Natural killer cell (primary cell): ENCODE measurements at regions not wholly inside any gene's neighbourhood (a gene's known extent, or its start where the extent isn't known, plus 50 kb on each side); places are given as distances from the start of the nearest gene placed in this dataset.

Source experiments
- ATAC-seq, 3 donors: fragments of 150-1000 bp in 2 of 3; fragments of 200-7000 bp in 1 of 3; cut with Tn5 transposase; 1 replicate in 1 of 3; 2 replicates in 2 of 3; pipeline ENCODE4 v1.10.0; 2021; ENCODE audit warnings: mild to moderate bottlenecking in 2 of 3, moderate library complexity in 2 of 3
- DNase-seq, 2 donors: peaks; one replicate each; pipeline versions ENCODE4 v3.0.0 to v3.0.0-alpha.2; 2013 to 2021; ENCODE audit warnings: mixed read lengths in 1 of 2
- H3K27ac ChIP-seq: one replicate; pipeline ENCODE4 v1.5.1; 2013; ENCODE audit warnings: mild to moderate bottlenecking, low read length
- H3K27me3 ChIP-seq: one replicate; pipeline ENCODE4 v1.6.1; 2013; ENCODE audit warnings: low read length; ENCODE audit not compliant: control insufficient read depth, insufficient read depth
- H3K36me3 ChIP-seq: one replicate; pipeline ENCODE4 v1.6.1; 2013; ENCODE audit warnings: low read length; ENCODE audit not compliant: control insufficient read depth, insufficient read depth
- H3K4me1 ChIP-seq: one replicate; pipeline ENCODE4 v1.6.1; 2013; ENCODE audit warnings: low read length; ENCODE audit not compliant: control insufficient read depth, insufficient read depth
- H3K4me3 ChIP-seq: one replicate; pipeline ENCODE4 v1.5.1; 2013; ENCODE audit warnings: low read length
- H3K9me3 ChIP-seq: one replicate; pipeline ENCODE4 v1.6.1; 2013; ENCODE audit warnings: low read length; ENCODE audit not compliant: control insufficient read depth, insufficient read depth
- H3K27ac Mint-ChIP-seq, 2 donors: one replicate each; pipeline ENCODE4 v1.8.0; 2022; ENCODE audit warnings: mild to moderate bottlenecking in 2 of 2, mixed read lengths in 2 of 2, moderate library complexity in 1 of 2
- H3K27me3 Mint-ChIP-seq, 2 donors: one replicate each; pipeline ENCODE4 v1.8.0; 2022; ENCODE audit warnings: low read depth in 2 of 2, mixed read lengths in 2 of 2
- H3K36me3 Mint-ChIP-seq: one replicate; pipeline ENCODE4 v1.8.0; 2022; ENCODE audit warnings: mixed read lengths
- H3K4me1 Mint-ChIP-seq, 2 donors: one replicate each; pipeline ENCODE4 v1.8.0; 2022; ENCODE audit warnings: mixed read lengths in 2 of 2
- H3K4me3 Mint-ChIP-seq: one replicate; pipeline ENCODE4 v1.8.0; 2022; ENCODE audit warnings: mild to moderate bottlenecking, moderate library complexity, mixed read lengths
- H3K9me3 Mint-ChIP-seq, 2 donors: one replicate each; pipeline ENCODE4 v1.8.0; 2022; ENCODE audit warnings: mixed read lengths in 2 of 2
- WGBS: methylation state at CpG from one replicate; pipeline ENCODE4 v1.1.7; 2013; ENCODE audit warnings: missing lambda C conversion rate; ENCODE audit not compliant: insufficient coverage; 5-methylcytosine and 5-hydroxymethylcytosine counted together
- intact Hi-C: fragments of 100-400 bp; cut with micrococcal nuclease; formaldehyde crosslinking; loops from one replicate; pipeline ENCODE4 v1.14.2; 2022
- TF ChIP-seq, protein P1 (sequence below): fragments of 200-600 bp; IDR thresholded peaks from one replicate; pipeline ENCODE4 v1.8.0; 2022; ENCODE audit warnings: antibody characterized with exemption

DNA sequence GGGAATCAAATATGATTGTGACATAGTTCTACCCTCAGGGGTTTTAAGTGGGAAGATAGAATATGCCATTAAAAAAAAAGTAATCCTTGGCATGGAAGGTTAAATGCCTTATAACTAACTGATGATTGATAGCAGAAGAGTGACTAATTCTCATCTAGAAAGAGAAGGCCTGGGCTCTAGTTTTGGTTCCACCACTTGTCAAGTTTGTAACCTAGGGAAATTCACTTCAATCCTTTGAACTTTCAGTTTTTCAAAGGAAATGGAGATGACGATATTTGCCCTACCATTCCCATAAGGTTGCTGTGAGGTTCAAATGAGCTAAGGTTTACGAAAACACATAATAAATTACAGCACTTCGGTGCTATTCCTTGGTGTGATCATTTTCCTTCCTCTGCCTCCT, 88.5 kb downstream of the GPR88 start:
- TF ChIP-seq, protein P1, sequence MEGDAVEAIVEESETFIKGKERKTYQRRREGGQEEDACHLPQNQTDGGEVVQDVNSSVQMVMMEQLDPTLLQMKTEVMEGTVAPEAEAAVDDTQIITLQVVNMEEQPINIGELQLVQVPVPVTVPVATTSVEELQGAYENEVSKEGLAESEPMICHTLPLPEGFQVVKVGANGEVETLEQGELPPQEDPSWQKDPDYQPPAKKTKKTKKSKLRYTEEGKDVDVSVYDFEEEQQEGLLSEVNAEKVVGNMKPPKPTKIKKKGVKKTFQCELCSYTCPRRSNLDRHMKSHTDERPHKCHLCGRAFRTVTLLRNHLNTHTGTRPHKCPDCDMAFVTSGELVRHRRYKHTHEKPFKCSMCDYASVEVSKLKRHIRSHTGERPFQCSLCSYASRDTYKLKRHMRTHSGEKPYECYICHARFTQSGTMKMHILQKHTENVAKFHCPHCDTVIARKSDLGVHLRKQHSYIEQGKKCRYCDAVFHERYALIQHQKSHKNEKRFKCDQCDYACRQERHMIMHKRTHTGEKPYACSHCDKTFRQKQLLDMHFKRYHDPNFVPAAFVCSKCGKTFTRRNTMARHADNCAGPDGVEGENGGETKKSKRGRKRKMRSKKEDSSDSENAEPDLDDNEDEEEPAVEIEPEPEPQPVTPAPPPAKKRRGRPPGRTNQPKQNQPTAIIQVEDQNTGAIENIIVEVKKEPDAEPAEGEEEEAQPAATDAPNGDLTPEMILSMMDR = no peak
- DNase-seq = no peak
- Mint-ChIP-seq H3K4me1 (peaks cover 8 to 9% of the 10 kb centered on the region in 2 donors), H3K9me3 (no peaks in the 10 kb centered on the region), H3K36me3 (no peaks in the 10 kb centered on the region), H3K27me3 (peaks cover 0 to 10% of the 10 kb centered on the region in 2 donors), H3K27ac (no peak overlapping the region), H3K4me3 (no peak overlapping the region)
- ATAC-seq = no peak
- no peaks in the 10 kb centered on the region for H3K9me3 ChIP-seq
- H3K4me3 ChIP-seq = no peak overlapping the region
- peaks cover 4% of the 10 kb centered on the region for H3K4me1 ChIP-seq
- no peak overlapping the region for H3K27ac ChIP-seq
- WGBS = 67% methylated on average over 3 of the region's 3 CpGs
- no peaks in the 10 kb centered on the region for H3K27me3 ChIP-seq
- intact Hi-C loops = no loop called here
- no peaks in the 10 kb centered on the region for H3K36me3 ChIP-seq

DNA sequence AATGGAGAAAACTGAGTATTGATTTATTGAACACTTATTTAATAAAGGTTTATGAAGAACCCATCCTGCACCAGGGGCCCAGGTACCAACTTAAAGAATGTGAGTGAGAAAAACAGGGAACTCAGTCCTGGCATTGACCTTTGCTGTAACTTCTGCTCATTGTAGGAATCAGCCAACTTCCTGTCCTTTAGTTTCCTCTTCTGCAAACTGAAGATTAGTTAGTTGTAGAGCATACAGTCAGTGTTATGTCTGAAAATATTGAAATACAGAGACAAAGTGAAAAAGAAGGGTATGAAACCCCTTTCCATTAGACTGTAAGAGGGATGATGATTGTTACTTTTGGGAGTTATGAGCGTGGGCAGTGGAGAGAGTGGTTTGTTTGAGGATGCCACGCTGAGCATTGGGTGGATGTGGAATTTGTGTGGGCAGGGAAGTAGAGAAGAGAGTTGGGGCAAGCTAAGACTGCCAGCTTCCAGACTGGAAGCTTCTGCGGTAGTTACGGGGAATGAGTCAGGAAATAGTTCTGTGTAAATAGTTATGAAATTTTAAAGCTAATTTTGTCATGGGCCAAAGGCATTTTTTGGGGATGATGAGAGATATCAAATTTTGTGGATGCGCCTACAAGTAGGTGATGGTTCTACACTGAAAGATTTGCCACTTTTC, 89.2 kb downstream of the GPR88 start:
- Mint-ChIP-seq H3K27me3 (peaks cover 0 to 10% of the 10 kb centered on the region in 2 donors), H3K27ac (no peak overlapping the region), H3K9me3 (no peaks in the 10 kb centered on the region), H3K36me3 (no peaks in the 10 kb centered on the region), H3K4me3 (no peak overlapping the region), H3K4me1 (peaks cover 10% of the 10 kb centered on the region in 2 donors)
- Histone ChIP-seq H3K4me1 (peaks cover 4% of the 10 kb centered on the region), H3K9me3 (no peaks in the 10 kb centered on the region), H3K4me3 (no peak overlapping the region), H3K27ac (no peak overlapping the region), H3K36me3 (no peaks in the 10 kb centered on the region), H3K27me3 (no peaks in the 10 kb centered on the region)
- ATAC-seq (no peak), DNase-seq (no peak)
- intact Hi-C loops = no loop called here
- TF ChIP-seq, protein P1 = no peak
- WGBS = 89% methylated on average over 5 of the region's 5 CpGs

DNA sequence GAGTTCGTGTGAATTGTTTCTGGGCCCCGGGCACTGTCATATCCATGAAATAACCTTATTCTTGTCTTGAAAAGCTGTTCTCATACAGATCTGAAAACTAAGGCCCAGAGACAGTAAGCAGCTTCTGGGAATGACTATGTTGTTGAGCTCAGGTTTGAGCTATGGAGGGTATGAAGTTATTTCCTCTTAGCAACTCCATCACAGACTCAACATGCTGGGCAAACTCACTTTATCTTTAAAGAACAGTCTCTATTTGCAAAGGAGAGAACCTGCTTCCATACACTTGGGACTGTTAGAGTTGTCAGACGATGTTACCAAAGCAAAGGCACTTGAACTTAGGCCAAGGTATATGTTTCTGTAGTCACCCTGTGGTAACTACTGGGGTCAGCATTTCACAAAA, 90.0 kb downstream of the GPR88 start:
- Mint-ChIP-seq H3K36me3 (no peaks in the 10 kb centered on the region), H3K27me3 (peaks cover 0 to 10% of the 10 kb centered on the region in 2 donors), H3K4me1 (peaks cover 10% of the 10 kb centered on the region in 2 donors), H3K9me3 (no peaks in the 10 kb centered on the region), H3K27ac (no peak overlapping the region), H3K4me3 (no peak overlapping the region)
- DNase-seq = no peak
- 100% methylated on average over 3 of the region's 3 CpGs for WGBS
- H3K9me3 ChIP-seq = no peaks in the 10 kb centered on the region
- H3K27me3 ChIP-seq = no peaks in the 10 kb centered on the region
- H3K36me3 ChIP-seq = no peaks in the 10 kb centered on the region
- H3K4me3 ChIP-seq = no peak overlapping the region
- intact Hi-C loops = no loop called here
- peaks cover 4% of the 10 kb centered on the region for H3K4me1 ChIP-seq
- no peak for ATAC-seq
- TF ChIP-seq, protein P1 = no peak
- no peak overlapping the region for H3K27ac ChIP-seq

DNA sequence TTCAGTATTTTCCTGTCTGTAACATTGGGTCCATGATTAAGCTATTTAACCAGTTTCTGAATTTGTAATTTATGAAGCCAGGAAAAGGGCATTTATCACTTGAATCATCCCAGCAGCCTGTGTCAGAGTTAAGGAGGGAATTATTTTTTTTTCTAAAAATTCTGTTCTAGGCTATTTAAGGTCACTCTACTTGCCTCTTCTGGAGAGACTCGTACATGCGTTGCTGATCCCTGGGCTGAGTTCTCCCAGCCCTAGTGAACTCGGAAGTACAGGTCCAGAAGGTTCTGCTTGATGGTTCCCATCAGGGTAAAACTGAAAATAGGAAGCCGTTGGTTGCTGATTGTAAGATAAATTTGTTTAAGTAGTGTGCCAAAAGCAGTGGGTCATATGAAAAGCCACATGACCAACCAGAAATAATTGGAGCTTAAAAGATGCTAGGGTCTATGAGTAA, 90.7 kb downstream of the GPR88 start:
- intact Hi-C loops = no loop called here
- WGBS = 45% methylated on average over 4 of the region's 4 CpGs
- TF ChIP-seq, protein P1 = no peak

More for the DNA sequence above, 90.7 kb downstream of the GPR88 start:
- Histone ChIP-seq H3K27me3 (no peaks in the 10 kb centered on the region), H3K9me3 (no peaks in the 10 kb centered on the region), H3K27ac (no peak overlapping the region), H3K4me3 (no peak overlapping the region), H3K4me1 (peaks cover 4% of the 10 kb centered on the region), H3K36me3 (no peaks in the 10 kb centered on the region)
- DNase-seq (no peak), ATAC-seq (no peak)
- no peak overlapping the region for H3K4me3 Mint-ChIP-seq
- no peak overlapping the region for H3K27ac Mint-ChIP-seq
- peaks cover 10% of the 10 kb centered on the region in 2 donors for H3K4me1 Mint-ChIP-seq
- H3K9me3 Mint-ChIP-seq = no peaks in the 10 kb centered on the region
- H3K36me3 Mint-ChIP-seq = no peaks in the 10 kb centered on the region
- H3K27me3 Mint-ChIP-seq = peaks cover 0 to 10% of the 10 kb centered on the region in 2 donors
